ENCODE measurements at regions not wholly inside any gene's neighbourhood (a gene's known extent, or its start where the extent isn't known, plus 50 kb on each side); places are given as distances from the start of the nearest gene placed in this dataset.

DNA sequence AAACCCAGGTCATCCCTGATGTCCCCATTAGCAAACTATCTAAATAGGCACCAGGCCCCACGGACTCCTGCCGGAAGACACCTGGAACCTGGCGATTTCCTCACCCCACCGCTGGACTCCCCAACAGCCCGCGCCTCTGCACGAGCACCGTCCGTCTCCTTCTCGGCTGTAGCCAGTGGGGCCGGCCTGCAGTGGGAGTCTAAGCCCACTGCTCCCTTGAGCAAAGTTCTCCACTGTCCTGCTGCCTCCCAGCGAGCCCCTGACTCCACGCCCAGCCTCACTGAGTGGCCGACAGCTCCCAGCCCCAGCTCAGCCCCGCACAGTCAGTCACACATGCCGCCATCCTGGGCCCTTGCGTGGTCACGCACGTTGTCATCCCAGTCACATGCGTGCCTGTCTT is 211.3 kb upstream of the PPP2R2D start:
- no peak for DNase-seq (ENCODE audit: low spot score)

More for the DNA sequence above, 211.3 kb upstream of the PPP2R2D start:
- BruUV-seq (replicated peaks): no TSS peak
- 51% methylated on average over 15 of the region's 20 CpGs for WGBS (ENCODE audit: low lambda C conversion rate)
- Histone ChIP-seq H3K4me3 (replicated peaks in 1 of 3; ENCODE audit: insufficient read depth in 1 of 3, low read depth in 2 of 3, low read length in 3 of 3) (no peak overlapping the region), H3K27ac (ENCODE audit: extremely low read length, insufficient read depth, low read length) (no peak overlapping the region), H3K79me2 (ENCODE audit: insufficient read depth, low read length) (no peaks in the 10 kb centered on the region), H3K9ac (ENCODE audit: insufficient read depth, low read depth, low read length) (no peak overlapping the region), H3K4me2 (ENCODE audit: low read depth, low read length) (no peak overlapping the region), H3K36me3 (replicated peaks in 1 of 2; ENCODE audit: control insufficient read depth in 1 of 2, insufficient read depth in 2 of 2, low read length in 2 of 2) (no peaks in the 10 kb centered on the region), H3K27me3 (ENCODE audit: control insufficient read depth in 1 of 2, insufficient read depth in 2 of 2, low read length in 2 of 2) (peaks cover 3 to 9% of the 10 kb centered on the region in 2 experiments; a peak in 3 of 5 replicates), H3K9me3 (ENCODE audit: low read length) (no peaks in the 10 kb centered on the region), H3K4me1 (ENCODE audit: insufficient read depth, low read length) (no peaks in the 10 kb centered on the region), H4K20me1 (ENCODE audit: insufficient read depth, low read length) (no peaks in the 10 kb centered on the region), H2AFZ (ENCODE audit: low read length) (no peak overlapping the region)
- in situ Hi-C loops (cut with HindIII; ENCODE audit: extremely low pct_ligation_motif_present, low pct_unique_long_range_greater_than_20kb): no loop called here
- no peak for FAIRE-seq
- ChIA-PET POLR2A (no interaction called here), CTCF (ENCODE audit: low intra/inter-chr PET ratio, low total read pairs) (no interaction called here)
- intact Hi-C loops (cut with micrococcal nuclease; ENCODE audit: unreplicated experiment): no loop called here
- ATAC-seq: no peak
- TF ChIP-seq RNF219 (CRISPR knock-in tag; IDR thresholded peaks at IDR 0.05) (no peak), NBN (conservative IDR thresholded peaks at IDR 0.05) (no peak), U2AF2 (IDR thresholded peaks at IDR 0.05; ENCODE audit: low read depth, low read length) (no peak), ZNF562 (CRISPR knock-in tag; IDR thresholded peaks at IDR 0.05; ENCODE audit: borderline replicate concordance) (no peak), SIX4 (CRISPR knock-in tag; IDR thresholded peaks at IDR 0.05) (no peak), ZNF136 (CRISPR knock-in tag; IDR thresholded peaks at IDR 0.05; ENCODE audit: low read depth) (no peak)
